ENCODE measurements at regions not wholly inside any gene's neighbourhood (a gene's known extent, or its start where the extent isn't known, plus 50 kb on each side); places are given as distances from the start of the nearest gene placed in this dataset.

- DNase-seq (ENCODE audit: extremely low read depth, low read depth) = no peak
Measured at GRCh38 chr17:72254808-72255449, 134.1 kb downstream of the SOX9 start.

DNA sequence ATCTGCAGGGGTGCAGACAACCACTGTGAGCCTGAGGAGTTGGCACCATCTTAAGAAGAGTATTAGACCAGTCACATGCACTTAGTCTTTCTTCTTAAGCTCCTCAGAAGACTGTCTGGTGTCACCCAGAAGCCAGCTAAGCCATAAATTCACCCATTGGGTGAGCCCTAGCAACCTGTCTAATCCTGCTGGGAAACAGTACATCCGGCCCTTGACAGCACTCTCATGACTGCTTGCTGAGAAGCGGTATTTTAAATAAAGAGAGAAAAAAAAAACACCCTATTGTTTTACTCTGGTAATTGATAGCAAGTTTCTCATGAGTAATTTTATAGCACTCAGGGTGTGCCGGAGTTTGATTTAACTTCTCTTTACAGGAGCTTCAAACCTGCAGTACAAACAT is 134.7 kb downstream of the SOX9 start:
- DNase-seq (ENCODE audit: extremely low read depth, low read depth) = no peak

DNA sequence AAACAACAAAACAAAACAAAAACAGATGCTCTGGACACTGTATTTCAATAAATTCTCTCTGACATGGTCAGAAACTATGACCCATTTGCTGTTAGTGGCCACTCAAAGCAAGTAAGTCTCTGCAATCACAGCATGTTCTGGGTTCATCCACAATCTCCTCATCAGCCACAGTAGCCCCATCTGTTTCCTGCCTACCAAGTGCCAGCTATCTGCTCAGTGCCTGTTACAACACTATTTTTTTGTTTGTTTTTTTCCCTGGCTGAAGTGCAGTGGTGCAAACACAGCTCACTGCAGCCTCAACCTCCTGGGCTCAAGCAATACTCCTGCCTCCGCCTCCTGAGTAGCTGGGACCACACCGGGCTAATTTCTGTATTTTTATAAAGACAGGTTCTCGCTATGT is 137.9 kb downstream of the SOX9 start:
- no peak for DNase-seq (ENCODE audit: extremely low read depth, low read depth)

DNA sequence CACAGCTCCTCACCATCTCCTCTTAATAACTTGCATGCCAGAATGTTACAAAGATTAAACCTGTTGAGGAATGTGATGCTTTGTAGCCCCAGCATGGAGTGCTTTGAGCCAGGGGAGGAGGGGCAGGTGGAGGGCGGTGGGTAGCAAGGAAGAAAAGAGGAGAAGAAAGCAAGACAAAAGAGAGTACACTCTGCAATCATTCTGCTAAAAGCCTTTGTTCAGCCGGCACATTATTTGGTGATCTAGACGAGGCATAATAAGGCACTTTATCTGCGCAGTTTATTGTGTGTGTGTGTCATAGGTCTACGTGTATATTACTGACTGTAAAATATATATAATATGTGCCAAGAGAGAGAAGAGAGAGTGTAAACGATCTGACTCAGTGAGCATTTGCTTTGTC is 139.1 kb downstream of the SOX9 start:
- no peak for DNase-seq (ENCODE audit: extremely low read depth, low read depth)

GRCh38 chr17:72262766-72263165 is 141.9 kb downstream of the SOX9 start:
- DNase-seq (ENCODE audit: extremely low read depth, low read depth) = no peak

GRCh38 chr17:72264682-72265405 is 144.0 kb downstream of the SOX9 start:
- no peak for DNase-seq (ENCODE audit: extremely low read depth, low read depth)

- DNase-seq (ENCODE audit: extremely low read depth, low read depth) = no peak
Measured at GRCh38 chr17:72266112-72266775, 145.4 kb downstream of the SOX9 start.

GRCh38 chr17:72267601-72268000 is 146.8 kb downstream of the SOX9 start:
- DNase-seq (ENCODE audit: extremely low read depth, low read depth) = no peak

DNA sequence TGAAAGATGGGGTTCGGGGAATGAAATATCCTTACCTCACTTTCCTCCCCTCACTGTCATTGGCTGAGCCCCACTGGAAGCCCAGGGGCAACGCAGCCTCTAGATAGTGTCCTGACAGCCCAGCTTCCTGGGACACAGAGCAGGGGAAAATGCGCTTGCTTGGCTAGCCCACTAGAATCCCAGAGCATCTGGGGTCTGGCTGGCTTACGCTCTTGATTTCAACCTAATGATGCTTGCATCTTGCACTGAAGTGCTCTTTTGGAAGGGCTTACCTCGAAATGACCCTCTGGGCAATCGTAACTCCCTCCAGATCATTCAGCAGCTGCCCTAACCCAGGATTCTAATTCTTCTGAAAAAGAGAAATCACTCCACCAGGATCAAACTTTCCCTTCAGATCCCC is 147.6 kb downstream of the SOX9 start:
- no peak for DNase-seq (ENCODE audit: extremely low read depth, low read depth)

DNA sequence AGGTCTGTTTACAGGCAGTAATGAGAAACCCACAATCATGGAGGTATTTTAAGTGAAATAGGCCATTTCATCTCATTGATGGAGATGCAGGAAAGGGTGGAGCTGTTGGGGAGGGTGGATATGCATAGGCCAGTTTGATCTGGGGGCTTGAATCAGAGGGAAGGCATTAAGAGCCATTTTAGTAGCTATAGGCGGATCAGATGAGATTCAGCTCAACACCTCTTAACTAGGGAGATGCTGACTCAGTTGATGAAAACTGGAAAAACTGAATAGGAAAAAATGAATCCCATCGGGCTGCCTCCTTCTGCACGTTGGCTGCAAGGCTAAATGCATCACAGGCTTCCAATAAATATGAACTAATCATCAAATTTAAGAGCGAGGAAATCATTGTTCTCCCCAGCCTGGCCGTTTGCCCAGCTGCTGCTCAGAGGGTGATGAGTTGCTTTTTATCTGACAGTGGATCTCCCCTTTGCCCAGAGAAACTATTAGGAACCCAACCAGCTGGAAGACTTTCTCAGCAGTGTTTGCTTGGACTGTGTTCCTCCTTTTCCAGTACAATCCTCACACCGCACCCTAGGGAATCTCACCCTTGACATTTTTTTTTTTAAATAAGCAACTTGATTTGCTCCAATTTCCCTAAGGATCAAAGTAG is 149.6 kb downstream of the SOX9 start:
- DNase-seq (ENCODE audit: extremely low read depth, low read depth) = no peak

DNA sequence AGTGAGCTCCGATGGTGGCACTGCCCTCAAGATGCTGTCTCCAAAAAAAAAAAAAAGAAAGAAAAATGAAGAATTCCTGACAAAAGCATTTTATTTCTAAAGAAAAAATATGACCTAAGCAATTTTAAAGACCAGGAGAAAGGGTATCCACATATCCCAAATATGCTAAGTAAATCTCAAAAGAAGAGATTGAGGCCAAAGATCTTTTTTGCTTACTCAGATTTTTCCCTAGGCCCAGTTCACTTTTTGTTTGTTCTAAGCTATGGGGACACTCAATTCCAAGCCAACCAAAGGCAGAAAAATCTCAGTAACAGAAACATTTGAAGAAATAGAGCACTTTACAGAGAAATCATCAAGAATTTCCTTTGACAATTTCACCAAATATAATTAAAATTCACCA is 150.8 kb downstream of the SOX9 start:
- no peak for DNase-seq (ENCODE audit: extremely low read depth, low read depth)

GRCh38 chr17:72273289-72274056 is 152.7 kb downstream of the SOX9 start:
- DNase-seq (ENCODE audit: extremely low read depth, low read depth) = no peak

DNA sequence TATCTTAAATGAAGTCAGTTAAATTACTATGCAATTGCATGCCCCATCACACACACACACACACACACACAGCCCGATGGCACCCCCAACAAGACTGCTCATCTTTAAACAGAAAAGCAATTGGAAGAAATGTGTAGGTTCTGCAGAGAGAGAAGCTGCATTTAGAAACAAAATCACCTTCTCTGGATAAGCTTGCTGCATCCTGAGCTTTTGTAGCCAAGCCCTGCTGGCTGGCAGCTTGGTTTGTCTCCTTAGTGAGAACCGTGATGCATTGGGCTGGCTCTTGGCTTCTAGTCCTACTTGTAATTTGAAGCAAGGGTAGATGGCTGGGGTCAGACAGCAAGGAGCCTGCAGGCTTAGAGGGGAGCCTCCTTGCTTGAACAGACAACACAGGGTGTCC is 153.8 kb downstream of the SOX9 start:
- no peak for DNase-seq (ENCODE audit: extremely low read depth, low read depth)

DNA sequence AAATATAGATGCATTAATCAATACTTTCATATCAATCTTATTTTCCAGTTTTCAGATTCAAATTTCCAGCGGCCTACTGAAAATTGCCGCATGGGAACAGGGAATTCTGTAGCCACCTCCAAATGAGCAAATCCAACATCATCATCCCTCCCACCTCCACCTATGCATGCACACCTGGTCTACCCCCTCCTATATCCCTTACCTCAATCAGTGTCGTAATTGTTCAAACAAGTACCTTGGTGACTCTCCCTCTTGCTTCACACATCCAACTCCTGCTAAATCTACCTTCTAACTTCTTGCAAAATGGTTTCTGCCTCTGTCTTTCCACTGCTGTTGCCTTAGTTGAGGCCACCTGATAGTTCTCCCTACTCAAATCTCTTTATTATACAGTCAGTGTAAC is 160.1 kb downstream of the SOX9 start:
- DNase-seq (ENCODE audit: extremely low read depth, low read depth) = no peak

- no peak for DNase-seq (ENCODE audit: extremely low read depth, low read depth)
Measured at GRCh38 chr17:72282439-72283029, 161.7 kb downstream of the SOX9 start.

GRCh38 chr17:72284806-72285205 is 164.0 kb downstream of the SOX9 start:
- DNase-seq (ENCODE audit: extremely low read depth, low read depth) = no peak

DNA sequence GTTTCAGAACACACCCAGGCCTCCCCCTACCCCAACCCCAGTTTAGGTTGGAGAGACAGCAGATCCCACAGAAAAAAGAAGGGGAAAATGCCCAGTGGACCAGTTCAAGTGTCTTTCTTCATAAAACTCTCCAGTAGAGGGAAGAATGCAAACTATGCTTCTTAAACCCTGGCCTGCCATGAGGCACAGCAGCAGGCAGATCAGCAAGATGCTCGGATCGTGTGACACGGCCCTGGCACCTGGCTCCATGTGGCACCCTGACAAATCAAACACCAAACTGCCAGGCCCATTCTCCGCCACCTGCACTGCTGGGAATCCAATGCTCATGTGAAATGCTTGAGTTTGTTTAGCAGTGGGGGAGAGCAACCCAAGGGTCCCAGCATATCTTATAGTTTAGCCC is 166.8 kb downstream of the SOX9 start:
- no peak for DNase-seq (ENCODE audit: extremely low read depth, low read depth)

GRCh38 chr17:72294487-72294893 is 173.7 kb downstream of the SOX9 start:
- DNase-seq (ENCODE audit: extremely low read depth, low read depth) = no peak

DNA sequence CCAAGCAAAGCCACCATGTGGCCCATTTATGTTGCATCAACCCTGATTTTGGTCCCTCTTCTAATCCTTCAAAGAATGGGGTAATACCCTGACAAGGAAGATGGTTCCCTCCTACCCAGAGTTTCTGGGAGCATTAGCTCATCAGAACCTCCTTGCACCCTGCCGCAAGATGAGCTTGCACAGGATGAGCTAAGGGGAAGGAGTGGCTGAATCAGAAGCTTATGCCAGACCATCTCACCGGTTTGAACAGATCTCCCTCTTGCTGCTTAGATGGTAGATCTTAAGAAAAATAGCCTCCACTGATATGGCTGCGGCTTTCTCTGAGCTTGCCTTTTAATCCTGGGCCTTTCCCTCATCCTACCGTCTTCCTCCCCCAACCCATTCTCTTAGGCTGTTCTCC is 175.1 kb downstream of the SOX9 start:
- DNase-seq (ENCODE audit: extremely low read depth, low read depth) = no peak

DNA sequence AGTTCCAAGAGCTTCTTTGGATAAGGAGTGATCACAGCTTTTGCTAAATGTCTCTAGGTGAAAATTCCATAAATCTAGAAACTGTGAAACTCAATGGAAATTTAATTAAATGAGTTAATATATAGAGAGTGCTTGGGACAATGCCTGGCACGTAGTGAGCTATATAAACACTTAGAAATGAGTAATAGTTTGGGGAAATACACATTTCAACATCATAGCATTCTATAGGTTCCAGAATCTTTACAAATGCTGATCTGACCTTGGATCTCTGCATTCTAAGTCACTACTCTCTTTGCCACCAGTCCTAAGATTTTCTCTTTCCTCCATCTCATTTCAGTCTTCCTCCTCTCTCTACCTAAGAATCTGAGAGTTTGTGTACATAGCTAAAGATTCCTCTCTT is 175.6 kb downstream of the SOX9 start:
- no peak for DNase-seq (ENCODE audit: extremely low read depth, low read depth)
